Upper lobe of right lung (tissue), 1 donor: ENCODE measurements at regions not wholly inside any gene's neighbourhood (a gene's known extent, or its start where the extent isn't known, plus 50 kb on each side); places are given as distances from the start of the nearest gene placed in this dataset.
"Not testable (repeated sequence)": the region's sequence is repeated elsewhere in the genome, so short reads cannot be mapped to it uniquely, and the experiment has no call there.

ENCODE experiments used
- ATAC-seq: fragments of 200-7000 bp; cut with Tn5 transposase; one replicate; pipeline ENCODE4 v1.9.1; 2020; ENCODE audit warnings: mild to moderate bottlenecking, moderate library complexity
- DNase-seq: peaks from one replicate; pipeline ENCODE4 v3.0.0-alpha.2; 2020
- H3K27ac ChIP-seq: fragments of 200-600 bp; one replicate; pipeline ENCODE4 v1.8.0; 2022
- H3K27me3 ChIP-seq: fragments of 200-600 bp; one replicate; pipeline ENCODE4 v1.8.0; 2022; ENCODE audit warnings: mild to moderate bottlenecking
- H3K36me3 ChIP-seq: fragments of 200-600 bp; one replicate; pipeline ENCODE4 v1.8.0; 2022
- H3K4me1 ChIP-seq: fragments of 200-600 bp; one replicate; pipeline ENCODE4 v1.8.0; 2022
- H3K4me3 ChIP-seq: fragments of 200-600 bp; one replicate; pipeline ENCODE4 v1.8.0; 2022; ENCODE audit warnings: mild to moderate bottlenecking
- H3K9me3 ChIP-seq: fragments of 200-600 bp; one replicate; pipeline ENCODE4 v1.8.0; 2022
- intact Hi-C: fragments of 100-400 bp; cut with DNase I; formaldehyde crosslinking; loops from one replicate; pipeline ENCODE4 v1.11.0; 2022
- TF ChIP-seq, protein P1 (sequence below): fragments of 200-600 bp; IDR thresholded peaks from one replicate; pipeline ENCODE4 v1.8.0; 2022; ENCODE audit warnings: antibody characterized with exemption
- donor health status: DM: no; HTN: yes; CAD: no; lungs with severe emphysema.

DNA sequence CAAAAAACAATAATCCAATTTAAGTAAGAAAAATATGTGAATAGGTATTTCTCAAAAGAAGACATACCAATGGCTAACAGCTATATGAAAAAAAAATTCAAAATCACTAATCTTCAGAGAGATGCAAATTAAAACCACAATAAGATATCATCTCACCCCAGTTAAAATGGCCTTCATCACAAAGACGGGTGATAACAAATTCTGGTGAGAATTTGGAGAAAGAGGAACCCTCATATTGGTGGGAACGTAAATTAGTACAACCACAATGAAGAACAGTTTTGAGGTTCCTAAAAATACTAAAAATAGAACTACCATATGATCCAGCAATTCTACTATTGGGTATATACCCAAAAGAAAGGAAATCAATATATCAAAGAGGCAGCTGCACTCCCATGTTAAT lies 94.3 kb downstream of the TMEM167A start:
- Histone ChIP-seq H3K27ac (no peak overlapping the region), H3K36me3 (no peaks in the 10 kb centered on the region), H3K9me3 (no peaks in the 10 kb centered on the region), H3K4me3 (no peak overlapping the region), H3K27me3 (no peaks in the 10 kb centered on the region), H3K4me1 (no peaks in the 10 kb centered on the region)
- DNase-seq (no peak), ATAC-seq (no peak)
- TF ChIP-seq, protein P1, sequence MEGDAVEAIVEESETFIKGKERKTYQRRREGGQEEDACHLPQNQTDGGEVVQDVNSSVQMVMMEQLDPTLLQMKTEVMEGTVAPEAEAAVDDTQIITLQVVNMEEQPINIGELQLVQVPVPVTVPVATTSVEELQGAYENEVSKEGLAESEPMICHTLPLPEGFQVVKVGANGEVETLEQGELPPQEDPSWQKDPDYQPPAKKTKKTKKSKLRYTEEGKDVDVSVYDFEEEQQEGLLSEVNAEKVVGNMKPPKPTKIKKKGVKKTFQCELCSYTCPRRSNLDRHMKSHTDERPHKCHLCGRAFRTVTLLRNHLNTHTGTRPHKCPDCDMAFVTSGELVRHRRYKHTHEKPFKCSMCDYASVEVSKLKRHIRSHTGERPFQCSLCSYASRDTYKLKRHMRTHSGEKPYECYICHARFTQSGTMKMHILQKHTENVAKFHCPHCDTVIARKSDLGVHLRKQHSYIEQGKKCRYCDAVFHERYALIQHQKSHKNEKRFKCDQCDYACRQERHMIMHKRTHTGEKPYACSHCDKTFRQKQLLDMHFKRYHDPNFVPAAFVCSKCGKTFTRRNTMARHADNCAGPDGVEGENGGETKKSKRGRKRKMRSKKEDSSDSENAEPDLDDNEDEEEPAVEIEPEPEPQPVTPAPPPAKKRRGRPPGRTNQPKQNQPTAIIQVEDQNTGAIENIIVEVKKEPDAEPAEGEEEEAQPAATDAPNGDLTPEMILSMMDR = no peak
- intact Hi-C loops = no loop called here

- DNase-seq, intact Hi-C loops, ATAC-seq, H3K27ac ChIP-seq, H3K4me1 ChIP-seq, H3K4me3 ChIP-seq, H3K36me3 ChIP-seq, H3K9me3 ChIP-seq, H3K27me3 ChIP-seq: not testable (repeated sequence)
These were observed 100.3 kb downstream of the TMEM167A start for GRCh38 chr5:82976887-82977286.

- ATAC-seq = no peak
- Histone ChIP-seq H3K4me3 (no peak overlapping the region), H3K9me3 (peaks cover 5% of the 10 kb centered on the region), H3K4me1 (no peaks in the 10 kb centered on the region), H3K36me3 (no peaks in the 10 kb centered on the region), H3K27ac (no peak overlapping the region), H3K27me3 (no peaks in the 10 kb centered on the region)
- DNase-seq = no peak
- TF ChIP-seq, protein P1 = no peak
- intact Hi-C loops = no loop called here
These were observed 101.4 kb downstream of the TMEM167A start for GRCh38 chr5:82975812-82976211.

DNA sequence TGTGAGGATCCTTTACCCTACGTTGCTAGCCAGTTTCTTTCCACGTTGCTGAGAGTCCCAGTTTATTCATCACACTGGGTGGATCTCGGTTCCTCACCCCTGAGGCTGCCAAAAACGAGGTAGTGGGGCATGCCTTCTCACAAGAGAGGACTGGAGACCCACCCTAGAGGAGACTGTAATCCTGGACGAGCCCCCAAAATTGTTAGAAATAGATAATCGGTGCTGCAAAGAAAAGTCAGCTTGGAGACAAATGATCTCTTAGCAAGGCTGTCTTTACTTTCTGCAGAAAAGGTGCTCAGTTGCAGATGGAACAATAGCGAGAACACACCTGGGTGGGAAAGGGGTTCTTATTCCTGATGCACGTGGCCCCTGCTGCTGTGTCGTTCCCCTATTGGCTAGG lies 101.8 kb downstream of the TMEM167A start:
- Histone ChIP-seq H3K4me3 (no peak overlapping the region), H3K9me3 (peaks cover 5% of the 10 kb centered on the region), H3K27me3 (no peaks in the 10 kb centered on the region), H3K4me1 (no peaks in the 10 kb centered on the region), H3K36me3 (no peaks in the 10 kb centered on the region), H3K27ac (no peak overlapping the region)
- no peak for ATAC-seq
- TF ChIP-seq, protein P1 = no peak
- no peak for DNase-seq
- intact Hi-C loops = no loop called here

- H3K4me3 ChIP-seq, H3K9me3 ChIP-seq, ATAC-seq, H3K4me1 ChIP-seq, H3K27ac ChIP-seq, H3K27me3 ChIP-seq, intact Hi-C loops, DNase-seq, H3K36me3 ChIP-seq: not testable (repeated sequence)
These were observed 102.8 kb downstream of the TMEM167A start for GRCh38 chr5:82974346-82974745.

DNA sequence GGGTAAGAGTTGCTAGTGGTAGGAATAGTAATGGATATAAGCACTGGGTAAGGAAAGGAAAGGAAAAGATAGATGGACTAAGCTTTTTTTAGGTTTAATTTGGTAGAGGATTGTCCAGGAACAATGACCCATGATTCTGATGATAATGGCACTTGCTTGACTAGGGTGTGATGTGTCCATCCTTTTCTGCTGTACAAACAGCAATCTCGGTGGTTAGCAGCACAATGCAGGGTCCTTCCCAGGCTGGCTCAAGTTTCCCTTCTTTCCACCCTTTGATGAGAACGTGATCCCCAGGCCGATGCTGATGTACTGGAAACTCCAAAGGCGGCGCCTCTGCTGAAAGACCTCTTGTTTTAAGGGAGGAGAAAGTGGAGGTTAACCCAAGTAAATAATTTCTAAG lies 105.3 kb downstream of the TMEM167A start:
- H3K27me3 ChIP-seq = no peaks in the 10 kb centered on the region
- TF ChIP-seq, protein P1 = no peak
- H3K4me1 ChIP-seq = no peaks in the 10 kb centered on the region
- no peak for ATAC-seq
- no peaks in the 10 kb centered on the region for H3K36me3 ChIP-seq
- no peak overlapping the region for H3K27ac ChIP-seq
- intact Hi-C loops = no loop called here
- H3K4me3 ChIP-seq = no peak overlapping the region
- no peak for DNase-seq
- peaks cover 5% of the 10 kb centered on the region for H3K9me3 ChIP-seq

DNA sequence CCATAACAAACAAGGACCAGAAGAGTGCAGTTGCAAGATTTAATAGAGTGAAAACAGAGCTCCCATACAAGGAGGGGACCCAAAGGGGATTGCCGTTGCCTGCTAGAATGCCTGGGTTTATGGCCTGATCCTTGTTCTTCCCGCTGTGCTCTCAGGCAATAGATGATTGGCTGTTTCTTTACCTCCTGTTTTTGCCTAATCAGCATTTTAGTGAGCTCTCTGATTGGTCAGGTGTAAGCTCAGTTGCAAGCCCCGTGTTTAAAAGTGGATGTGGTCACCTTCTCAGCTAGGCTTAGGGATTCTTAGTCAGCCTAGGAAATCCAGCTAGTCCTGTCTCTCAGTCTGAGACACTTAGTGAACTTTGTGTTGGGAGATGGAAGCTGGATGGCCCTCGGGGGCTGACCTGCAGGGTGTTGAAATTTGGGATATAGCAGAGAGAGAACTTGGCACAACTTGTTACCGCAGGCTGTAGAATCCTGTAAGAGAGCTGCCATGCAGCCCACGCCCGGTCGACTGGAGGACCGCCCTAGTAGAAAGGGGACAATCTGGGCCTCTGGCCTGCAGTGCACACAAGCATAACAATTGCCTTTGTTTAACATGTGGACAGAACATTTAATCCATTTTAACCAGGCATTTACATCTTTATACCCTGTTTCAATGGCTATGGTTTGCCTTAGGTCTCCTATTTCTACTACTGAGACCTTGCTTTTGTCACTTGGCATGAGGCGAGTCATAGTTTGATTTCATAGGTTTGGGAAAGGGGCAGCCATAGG lies 106.0 kb downstream of the TMEM167A start:
- DNase-seq, ATAC-seq, H3K4me1 ChIP-seq, H3K36me3 ChIP-seq, intact Hi-C loops, H3K27ac ChIP-seq, H3K27me3 ChIP-seq, H3K9me3 ChIP-seq, H3K4me3 ChIP-seq: not testable (repeated sequence)

- ATAC-seq, H3K9me3 ChIP-seq, H3K27me3 ChIP-seq, H3K4me3 ChIP-seq, intact Hi-C loops, H3K36me3 ChIP-seq, H3K27ac ChIP-seq, DNase-seq, H3K4me1 ChIP-seq: not testable (repeated sequence)
These were observed 107.8 kb downstream of the TMEM167A start for GRCh38 chr5:82969221-82969976.
